MCF 10A (cell line): ENCODE measurements at regions not wholly inside any gene's neighbourhood (a gene's known extent, or its start where the extent isn't known, plus 50 kb on each side); places are given as distances from the start of the nearest gene placed in this dataset.

Experiments
- BruUV-seq: library from RNA; stranded (reverse); fragments of 400-500 nt; replicated peaks from 2 replicates; lab custom pipeline; 2021; lab: Mats Ljungman, UMichigan
- CTCF ChIA-PET: fragments of 300-600 bp; sonication (Branson Sonifier 250); formaldehyde crosslinking; extraction: SDS; loops from one replicate; lab custom pipeline; 2021; ENCODE audit warnings: antibody characterized with exemption, inconsistent platforms; lab: Yijun Ruan, JAX
- POLR2A ChIA-PET: fragments of 300-600, 350-650 bp; sonication (Branson Sonifier 250); formaldehyde crosslinking; extraction: SDS; loops from one replicate; lab custom pipeline; 2020; ENCODE audit warnings: antibody characterized with exemption, inconsistent platforms; lab: Yijun Ruan, JAX
- DNase-seq: peaks from one replicate; pipeline ENCODE4 v3.0.0-alpha.2; 2018; ENCODE audit not compliant: unreplicated experiment
- H3K27ac Mint-ChIP-seq: one replicate; pipeline ENCODE4 v1.8.0; 2022; ENCODE audit warnings: mild to moderate bottlenecking, low read depth, mixed read lengths; ENCODE audit not compliant: unreplicated experiment
- H3K27me3 Mint-ChIP-seq: one replicate; pipeline ENCODE4 v1.8.0; 2022; ENCODE audit warnings: mixed read lengths; ENCODE audit not compliant: insufficient read depth, unreplicated experiment
- H3K36me3 Mint-ChIP-seq: one replicate; pipeline ENCODE4 v1.8.0; 2022; ENCODE audit warnings: mild to moderate bottlenecking, moderate library complexity, mixed read lengths; ENCODE audit not compliant: insufficient read depth, unreplicated experiment
- H3K4me1 Mint-ChIP-seq: one replicate; pipeline ENCODE4 v1.8.0; 2022; ENCODE audit warnings: mixed read lengths; ENCODE audit not compliant: insufficient read depth, unreplicated experiment
- H3K4me3 Mint-ChIP-seq: one replicate; pipeline ENCODE4 v1.8.0; 2022; ENCODE audit warnings: mild to moderate bottlenecking, moderate library complexity, mixed read lengths; ENCODE audit not compliant: unreplicated experiment
- H3K9me3 Mint-ChIP-seq: one replicate; pipeline ENCODE4 v1.8.0; 2022; ENCODE audit warnings: mixed read lengths; ENCODE audit not compliant: unreplicated experiment
- CTCF ChIP-seq: fragments of 200-600 bp; IDR thresholded peaks from one replicate; pipeline ENCODE4 v1.8.0; 2022; ENCODE audit warnings: antibody characterized with exemption, mild to moderate bottlenecking; ENCODE audit not compliant: unreplicated experiment
- intact Hi-C: fragments of 100-400 bp; cut with micrococcal nuclease; formaldehyde crosslinking; loops from 2 replicates; pipeline ENCODE4 v1.14.1; 2022

DNA sequence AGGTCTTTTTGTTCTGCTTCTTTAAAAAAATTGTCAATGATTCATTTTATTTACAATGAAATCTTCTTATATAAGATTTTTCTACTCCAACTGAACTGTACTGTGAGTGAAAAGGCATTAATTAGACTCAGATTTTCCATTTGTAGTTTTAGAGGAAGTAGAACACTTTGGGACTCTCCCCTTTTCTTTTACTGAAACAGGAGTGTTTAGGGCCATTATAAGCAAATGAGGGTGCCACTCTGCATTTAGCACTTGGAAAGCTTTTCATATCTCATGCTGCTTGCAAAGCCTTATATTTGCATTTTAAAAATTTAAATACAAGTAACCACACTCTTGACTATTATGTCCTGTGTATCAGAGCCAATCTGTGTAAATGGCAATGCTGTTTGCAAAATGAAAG, 584.3 kb downstream of the KLHL13 start:
- Mint-ChIP-seq H3K4me3 (no peak overlapping the region), H3K27ac (no peak overlapping the region), H3K9me3 (no peaks in the 10 kb centered on the region), H3K27me3 (no peaks in the 10 kb centered on the region), H3K4me1 (no peaks in the 10 kb centered on the region), H3K36me3 (no peaks in the 10 kb centered on the region)
- DNase-seq: no peak
- TF ChIP-seq CTCF: no peak
- intact Hi-C loops: no loop called here
- POLR2A ChIA-PET: no interaction called here
- BruUV-seq: no TSS peak
- CTCF ChIA-PET: no interaction called here

DNA sequence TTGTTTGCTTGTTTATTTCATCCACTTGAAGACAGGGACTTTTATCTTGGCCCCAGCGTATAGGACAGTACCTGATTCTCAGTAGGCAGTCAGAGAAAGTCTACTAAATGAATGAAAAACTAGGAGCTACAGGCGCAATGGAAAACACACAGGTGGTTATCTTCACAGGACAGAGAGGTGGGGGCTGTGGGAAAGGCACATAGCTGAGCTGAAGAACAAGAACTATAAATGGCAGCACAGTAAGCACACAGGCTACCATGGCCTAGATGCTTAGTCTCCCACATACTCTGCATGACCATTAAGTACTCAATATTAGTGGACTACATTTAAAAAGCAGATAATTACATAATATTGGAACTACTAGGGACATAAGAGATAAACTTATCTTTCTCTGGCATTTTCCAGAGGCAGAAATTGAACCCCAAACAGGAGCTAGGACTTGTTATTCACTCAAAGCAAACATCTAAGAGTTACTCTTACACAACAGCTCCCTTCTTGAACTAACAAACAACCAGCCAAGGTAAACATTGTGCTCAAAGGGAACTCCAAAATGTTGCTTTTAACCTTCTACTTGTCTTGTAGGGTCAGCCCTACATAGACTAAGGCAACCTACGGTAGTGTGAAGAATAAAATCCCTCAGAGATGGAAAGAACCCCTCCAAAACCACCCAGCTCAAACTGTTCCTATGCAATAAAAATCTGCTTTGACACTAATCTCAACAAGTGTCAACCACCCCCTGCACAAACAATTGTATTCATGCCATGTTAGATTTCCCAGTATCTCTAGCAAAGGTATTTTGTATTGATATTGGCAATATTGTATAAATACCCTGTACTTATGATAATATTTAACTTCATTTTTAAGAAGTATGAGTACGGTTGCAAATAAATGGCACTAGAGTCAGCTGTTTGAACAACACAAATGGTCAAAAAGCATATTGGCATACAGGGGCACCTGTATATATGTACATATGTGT, 593.6 kb downstream of the KLHL13 start:
- TF ChIP-seq CTCF: no peak
- H3K4me3 Mint-ChIP-seq: no peak overlapping the region
- H3K4me1 Mint-ChIP-seq: peaks cover 11% of the 10 kb centered on the region
- intact Hi-C loops: no loop called here
- POLR2A ChIA-PET: no interaction called here
- peak overlapping the region; percentile 13 for H3K27ac Mint-ChIP-seq
- no peaks in the 10 kb centered on the region for H3K9me3 Mint-ChIP-seq
- CTCF ChIA-PET: interaction anchor here (0.5 to 1.4 kb wide), 5 partner anchors 10 to 589 kb away, joined by 3 to 4 read pairs (median 3); no protein-coding TSS in a partner anchor
- DNase-seq: peak; percentile 39
- BruUV-seq: no TSS peak
- H3K36me3 Mint-ChIP-seq: no peaks in the 10 kb centered on the region
- no peaks in the 10 kb centered on the region for H3K27me3 Mint-ChIP-seq

- Mint-ChIP-seq H3K4me3 (no peak overlapping the region), H3K27me3 (no peaks in the 10 kb centered on the region), H3K4me1 (peaks cover 7% of the 10 kb centered on the region), H3K36me3 (no peaks in the 10 kb centered on the region), H3K9me3 (no peaks in the 10 kb centered on the region), H3K27ac (no peak overlapping the region)
- DNase-seq: no peak
- TF ChIP-seq CTCF: no peak
- CTCF ChIA-PET: no interaction called here
- POLR2A ChIA-PET: no interaction called here
- intact Hi-C loops: loop anchor here (10.0 kb wide), 1 partner anchor 707 kb away; no protein-coding TSS in a partner anchor
- BruUV-seq: no TSS peak
These were observed 598.6 kb downstream of the KLHL13 start for GRCh38 chrX:117517994-117518393.

DNA sequence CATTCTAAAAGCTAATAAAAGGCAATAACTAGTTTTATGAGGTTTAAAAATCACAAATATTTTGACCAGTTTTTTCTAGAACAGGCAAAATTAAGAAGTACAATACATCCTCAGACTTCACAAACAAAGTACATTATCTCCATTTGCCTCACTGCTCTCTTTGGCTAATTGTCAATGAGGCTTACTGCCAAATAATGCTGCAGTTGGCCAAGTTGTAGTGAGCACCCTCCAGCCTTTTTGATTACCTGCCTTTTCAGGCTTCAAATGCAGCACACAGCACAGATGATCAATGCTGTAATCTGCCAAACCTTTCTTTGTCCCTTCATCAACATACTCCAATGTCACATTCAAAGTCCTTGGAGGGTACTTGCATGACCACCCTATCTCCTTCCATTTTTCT, 605.2 kb downstream of the KLHL13 start:
- H3K36me3 Mint-ChIP-seq: no peaks in the 10 kb centered on the region
- no peak overlapping the region for H3K27ac Mint-ChIP-seq
- intact Hi-C loops: loop anchor here (2.0 to 10.0 kb wide), 4 partner anchors 713 to 1307 kb away; no protein-coding TSS in a partner anchor
- H3K4me1 Mint-ChIP-seq: no peaks in the 10 kb centered on the region
- no peak for DNase-seq
- CTCF ChIA-PET: interaction anchor here (0.6 to 2.4 kb wide), 8 partner anchors 9 to 761 kb away, joined by 3 to 7 read pairs (median 4); no protein-coding TSS in a partner anchor
- POLR2A ChIA-PET: no interaction called here
- TF ChIP-seq CTCF: no peak
- BruUV-seq: no TSS peak
- H3K4me3 Mint-ChIP-seq: no peak overlapping the region
- no peaks in the 10 kb centered on the region for H3K9me3 Mint-ChIP-seq
- no peaks in the 10 kb centered on the region for H3K27me3 Mint-ChIP-seq
